ENCODE measurements at regions not wholly inside any gene's neighbourhood (a gene's known extent, or its start where the extent isn't known, plus 50 kb on each side); places are given as distances from the start of the nearest gene placed in this dataset.

GRCh38 chr9:90256345-90256744 is 386.3 kb downstream of the DIRAS2 start:
- TF ChIP-seq TCF12 (IDR thresholded peaks at IDR 0.05; ENCODE audit: low read depth): no peak
- no peak for TF ChIP-seq FOXM1 (IDR thresholded peaks at IDR 0.05; ENCODE audit: borderline replicate concordance, low read depth)
- no peak for TF ChIP-seq TEAD4 (IDR thresholded peaks at IDR 0.05)
- no peak for TF ChIP-seq RAD21 (IDR thresholded peaks at IDR 0.05; ENCODE audit: low read depth)
- TF ChIP-seq, protein P1, sequence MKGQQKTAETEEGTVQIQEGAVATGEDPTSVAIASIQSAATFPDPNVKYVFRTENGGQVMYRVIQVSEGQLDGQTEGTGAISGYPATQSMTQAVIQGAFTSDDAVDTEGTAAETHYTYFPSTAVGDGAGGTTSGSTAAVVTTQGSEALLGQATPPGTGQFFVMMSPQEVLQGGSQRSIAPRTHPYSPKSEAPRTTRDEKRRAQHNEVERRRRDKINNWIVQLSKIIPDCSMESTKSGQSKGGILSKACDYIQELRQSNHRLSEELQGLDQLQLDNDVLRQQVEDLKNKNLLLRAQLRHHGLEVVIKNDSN (IDR thresholded peaks at IDR 0.05): no peak
- no peak for TF ChIP-seq CREB1 (IDR thresholded peaks at IDR 0.05; ENCODE audit: low read depth)
- TF ChIP-seq EGR1 (IDR thresholded peaks at IDR 0.05): no peak
- TF ChIP-seq YY1 (IDR thresholded peaks at IDR 0.05; ENCODE audit: low read depth): no peak
- no peak for TF ChIP-seq REST (IDR thresholded peaks at IDR 0.05; ENCODE audit: low read depth)
- TF ChIP-seq EP300 (IDR thresholded peaks at IDR 0.05; ENCODE audit: borderline replicate concordance): no peak
- no peak for TF ChIP-seq CEBPB (IDR thresholded peaks at IDR 0.05)
- no peak for TF ChIP-seq MAX (IDR thresholded peaks at IDR 0.05)
- TF ChIP-seq NFIC (IDR thresholded peaks at IDR 0.05): no peak
- TF ChIP-seq TAF1 (IDR thresholded peaks at IDR 0.05; ENCODE audit: low read depth): no peak
- TF ChIP-seq ZBTB7A (IDR thresholded peaks at IDR 0.05; ENCODE audit: low read depth): no peak

GRCh38 chr9:90259311-90260246 is 383.0 kb downstream of the DIRAS2 start:
- no peak for TF ChIP-seq TAF1 (IDR thresholded peaks at IDR 0.05; ENCODE audit: low read depth)
- TF ChIP-seq, protein P1 (IDR thresholded peaks at IDR 0.05): no peak
- no peak for TF ChIP-seq ZBTB7A (IDR thresholded peaks at IDR 0.05; ENCODE audit: low read depth)
- TF ChIP-seq REST (IDR thresholded peaks at IDR 0.05; ENCODE audit: low read depth): no peak
- TF ChIP-seq EP300 (IDR thresholded peaks at IDR 0.05; ENCODE audit: borderline replicate concordance): no peak
- TF ChIP-seq TCF12 (IDR thresholded peaks at IDR 0.05; ENCODE audit: low read depth): no peak
- no peak for TF ChIP-seq NFIC (IDR thresholded peaks at IDR 0.05)
- TF ChIP-seq YY1 (IDR thresholded peaks at IDR 0.05; ENCODE audit: low read depth): no peak
- no peak for TF ChIP-seq MAX (IDR thresholded peaks at IDR 0.05)
- TF ChIP-seq RAD21 (IDR thresholded peaks at IDR 0.05; ENCODE audit: low read depth): no peak
- no peak for TF ChIP-seq CREB1 (IDR thresholded peaks at IDR 0.05; ENCODE audit: low read depth)
- TF ChIP-seq FOXM1 (IDR thresholded peaks at IDR 0.05; ENCODE audit: borderline replicate concordance, low read depth): no peak
- no peak for TF ChIP-seq EGR1 (IDR thresholded peaks at IDR 0.05)
- TF ChIP-seq TEAD4 (IDR thresholded peaks at IDR 0.05): no peak
- no peak for TF ChIP-seq CEBPB (IDR thresholded peaks at IDR 0.05)

- TF ChIP-seq ZBTB7A (IDR thresholded peaks at IDR 0.05; ENCODE audit: low read depth) (no peak), TEAD4 (IDR thresholded peaks at IDR 0.05) (no peak), REST (IDR thresholded peaks at IDR 0.05; ENCODE audit: low read depth) (no peak), NFIC (IDR thresholded peaks at IDR 0.05) (no peak), CREB1 (IDR thresholded peaks at IDR 0.05; ENCODE audit: low read depth) (no peak), RAD21 (IDR thresholded peaks at IDR 0.05; ENCODE audit: low read depth) (no peak), EP300 (IDR thresholded peaks at IDR 0.05; ENCODE audit: borderline replicate concordance) (no peak), YY1 (IDR thresholded peaks at IDR 0.05; ENCODE audit: low read depth) (no peak)
- TF ChIP-seq, protein P1 (IDR thresholded peaks at IDR 0.05): no peak
These were observed 380.9 kb downstream of the DIRAS2 start for GRCh38 chr9:90261698-90262097.
